Lower leg skin (tissue), 3 donors: ENCODE measurements at regions not wholly inside any gene's neighbourhood (a gene's known extent, or its start where the extent isn't known, plus 50 kb on each side); places are given as distances from the start of the nearest gene placed in this dataset.

Experiments used
- POLR2A ChIP-seq, 2 donors: fragments of 450-650 bp; IDR thresholded peaks; one replicate each; pipeline ENCODE4 v1.6.1; 2016 to 2017; ENCODE audit warnings: antibody characterized with exemption in 2 of 2, mild to moderate bottlenecking in 1 of 2, moderate library complexity in 1 of 2
- TF ChIP-seq, protein P1 (sequence below), 3 donors: fragments of 450-650 bp; IDR thresholded peaks; one replicate each; pipeline ENCODE4 v1.5.1; 2016; ENCODE audit warnings: antibody characterized with exemption in 3 of 3, mild to moderate bottlenecking in 3 of 3, moderate library complexity in 2 of 3

GRCh38 chr11:29900382-29900781, 116.4 kb downstream of the KCNA4 start:
- TF ChIP-seq, protein P1, sequence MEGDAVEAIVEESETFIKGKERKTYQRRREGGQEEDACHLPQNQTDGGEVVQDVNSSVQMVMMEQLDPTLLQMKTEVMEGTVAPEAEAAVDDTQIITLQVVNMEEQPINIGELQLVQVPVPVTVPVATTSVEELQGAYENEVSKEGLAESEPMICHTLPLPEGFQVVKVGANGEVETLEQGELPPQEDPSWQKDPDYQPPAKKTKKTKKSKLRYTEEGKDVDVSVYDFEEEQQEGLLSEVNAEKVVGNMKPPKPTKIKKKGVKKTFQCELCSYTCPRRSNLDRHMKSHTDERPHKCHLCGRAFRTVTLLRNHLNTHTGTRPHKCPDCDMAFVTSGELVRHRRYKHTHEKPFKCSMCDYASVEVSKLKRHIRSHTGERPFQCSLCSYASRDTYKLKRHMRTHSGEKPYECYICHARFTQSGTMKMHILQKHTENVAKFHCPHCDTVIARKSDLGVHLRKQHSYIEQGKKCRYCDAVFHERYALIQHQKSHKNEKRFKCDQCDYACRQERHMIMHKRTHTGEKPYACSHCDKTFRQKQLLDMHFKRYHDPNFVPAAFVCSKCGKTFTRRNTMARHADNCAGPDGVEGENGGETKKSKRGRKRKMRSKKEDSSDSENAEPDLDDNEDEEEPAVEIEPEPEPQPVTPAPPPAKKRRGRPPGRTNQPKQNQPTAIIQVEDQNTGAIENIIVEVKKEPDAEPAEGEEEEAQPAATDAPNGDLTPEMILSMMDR (IDR thresholded peaks at IDR 0.05) = no peak
- TF ChIP-seq POLR2A (IDR thresholded peaks at IDR 0.05) = no peak
